Activated CD8-positive, alpha-beta memory T cell treated with anti-CD3 and anti-CD28 coated beads for 36 hours (primary cell): ENCODE measurements at regions not wholly inside any gene's neighbourhood (a gene's known extent, or its start where the extent isn't known, plus 50 kb on each side); places are given as distances from the start of the nearest gene placed in this dataset.

Source experiments
- CTCF ChIA-PET: fragments of 350-600 bp; sonication (Branson Sonifier 250); formaldehyde crosslinking; loops from one replicate; lab custom pipeline; 2021; ENCODE audit warnings: antibody characterized with exemption; lab: Charles Lee
- POLR2A ChIA-PET: fragments of 350-600 bp; sonication (Branson Sonifier 250); formaldehyde crosslinking; loops from one replicate; lab custom pipeline; 2021; ENCODE audit warnings: antibody characterized with exemption; lab: Charles Lee

DNA sequence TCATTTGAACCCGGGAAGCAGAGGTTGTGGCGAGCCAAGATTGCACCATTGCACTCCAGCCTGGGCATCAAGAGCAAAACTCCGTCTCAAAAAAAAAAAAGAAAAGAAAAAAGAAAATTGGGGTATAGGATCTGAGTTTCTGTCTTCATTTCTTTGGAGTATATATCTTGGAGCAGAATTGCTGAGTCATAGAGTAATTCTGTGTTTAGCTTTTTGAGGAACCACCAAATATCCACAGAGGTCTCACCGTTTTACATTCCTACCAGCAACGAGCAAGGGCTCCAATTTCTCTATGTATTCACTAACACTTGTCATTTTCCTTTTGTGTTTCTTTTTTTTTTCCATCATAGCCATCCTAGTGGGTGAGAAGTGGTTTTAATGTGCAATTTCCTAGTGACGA, 87.6 kb upstream of the TEX51 start:
- ChIA-PET POLR2A (no interaction called here), CTCF (no interaction called here)

DNA sequence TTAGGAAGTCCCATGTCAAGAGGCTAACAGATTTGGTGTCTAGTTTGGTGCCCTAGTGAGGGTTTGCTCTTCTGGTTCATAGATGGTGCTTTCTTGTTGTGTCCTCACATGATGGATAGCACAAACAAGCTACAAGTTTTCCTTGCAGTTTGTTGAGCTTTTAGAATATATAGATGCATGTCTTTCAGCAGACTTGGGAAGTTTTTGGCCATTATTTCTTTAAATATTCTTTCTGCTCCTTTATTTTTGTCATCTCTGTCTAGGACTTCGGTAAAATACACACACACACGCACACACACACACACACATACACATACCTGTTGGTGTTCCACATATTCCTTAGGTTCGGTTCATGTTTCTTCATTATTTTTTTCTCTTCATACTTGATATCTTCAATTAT, 81.5 kb upstream of the TEX51 start:
- ChIA-PET CTCF (no interaction called here), POLR2A (no interaction called here)

DNA sequence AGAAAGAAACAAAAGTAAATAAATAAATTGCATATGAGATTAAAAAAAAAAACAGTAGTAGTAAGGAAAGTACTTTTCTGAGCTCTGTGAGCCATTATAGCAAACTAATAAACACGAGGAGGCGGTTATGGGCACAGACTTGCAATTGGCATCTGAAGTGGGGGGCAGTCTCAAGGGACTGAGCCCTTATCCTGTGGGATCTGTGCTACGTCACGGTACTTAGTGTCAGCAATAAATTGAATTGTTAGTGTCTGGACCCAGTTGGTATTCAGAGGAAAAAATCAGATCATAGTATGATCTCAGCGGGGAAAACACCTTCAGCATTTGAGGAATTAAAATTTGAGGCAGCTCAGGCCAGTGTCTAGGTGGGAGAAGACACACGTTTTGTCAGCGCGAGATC, 76.6 kb upstream of the TEX51 start:
- ChIA-PET CTCF (no interaction called here), POLR2A (no interaction called here)

DNA sequence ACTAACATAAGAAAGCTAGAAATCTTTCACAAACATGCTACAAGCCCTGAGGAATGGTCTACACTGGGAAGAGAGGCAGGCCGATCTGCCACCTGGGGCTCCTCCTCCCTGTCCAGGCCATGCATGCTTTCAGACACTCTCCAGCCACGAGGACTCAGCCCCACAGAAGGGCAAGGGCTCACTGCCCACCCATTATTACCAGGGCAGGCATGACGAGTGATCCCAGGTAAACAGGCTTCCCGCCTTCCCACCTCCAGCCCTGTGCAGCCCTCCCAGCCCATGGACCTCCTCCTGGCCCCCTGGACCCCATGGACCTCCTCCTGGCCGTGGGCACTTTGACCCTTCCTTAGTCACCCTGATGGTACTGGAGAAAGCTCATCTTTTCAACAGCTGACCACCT, 75.8 kb upstream of the TEX51 start:
- CTCF ChIA-PET: no interaction called here
- POLR2A ChIA-PET: no interaction called here

DNA sequence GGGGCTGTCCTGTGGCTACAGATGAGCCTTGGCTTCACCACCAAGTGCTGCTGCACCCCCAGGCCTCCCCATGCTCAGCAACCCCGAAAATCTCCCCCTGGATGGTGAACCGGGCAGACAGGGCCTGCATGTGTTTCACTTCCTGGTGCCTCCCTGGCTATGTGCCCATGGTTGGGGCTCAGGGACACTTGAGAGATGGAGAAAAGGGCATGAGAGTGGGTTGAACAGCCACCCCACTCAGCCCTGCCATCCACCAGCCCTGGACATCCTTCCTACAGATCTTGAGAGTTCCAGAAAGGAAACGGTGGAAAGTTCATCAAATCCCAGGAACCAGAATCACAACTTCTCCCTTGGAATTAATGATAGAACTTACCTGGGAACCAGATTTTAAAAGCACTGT, 74.7 kb upstream of the TEX51 start:
- ChIA-PET POLR2A (no interaction called here), CTCF (no interaction called here)

DNA sequence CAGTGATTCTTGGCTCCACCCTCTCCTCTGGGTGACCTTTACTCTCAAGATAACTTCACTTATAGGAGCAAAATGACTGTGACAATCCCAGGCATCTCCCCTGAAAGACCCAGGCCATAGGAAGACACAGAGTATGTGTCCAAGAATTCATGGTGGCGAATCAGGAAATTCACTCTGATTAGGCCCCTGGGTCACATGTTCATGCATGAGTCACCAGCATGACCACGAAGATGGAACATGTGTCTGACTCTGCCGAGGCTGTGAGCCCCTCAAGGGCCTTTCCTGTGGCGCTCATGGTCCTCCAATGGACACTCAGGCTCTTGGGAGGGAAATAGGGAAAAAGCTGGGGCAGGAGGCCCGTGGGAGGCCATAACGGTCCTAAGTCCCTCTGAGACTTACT, 74.0 kb upstream of the TEX51 start:
- CTCF ChIA-PET: no interaction called here
- POLR2A ChIA-PET: no interaction called here

DNA sequence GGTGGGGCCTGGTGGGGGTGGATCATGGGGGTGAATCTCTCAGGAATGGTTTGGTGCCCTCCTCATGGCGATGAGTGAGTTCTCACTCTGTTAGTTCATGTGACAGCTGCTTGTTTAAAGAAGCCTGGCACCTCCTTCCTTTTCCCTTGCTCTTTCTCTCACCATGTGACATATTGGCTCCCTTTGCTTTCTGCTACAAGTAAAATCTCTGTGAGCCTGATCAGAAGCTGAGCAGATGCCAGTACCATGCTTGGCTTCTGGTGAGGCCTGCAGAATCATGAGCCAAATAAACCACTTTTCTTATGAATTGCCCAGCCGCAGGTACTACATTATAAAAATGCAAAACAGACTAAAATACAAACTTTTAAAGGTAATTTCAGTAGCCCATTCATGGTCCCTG, 73.4 kb upstream of the TEX51 start:
- CTCF ChIA-PET: no interaction called here

DNA sequence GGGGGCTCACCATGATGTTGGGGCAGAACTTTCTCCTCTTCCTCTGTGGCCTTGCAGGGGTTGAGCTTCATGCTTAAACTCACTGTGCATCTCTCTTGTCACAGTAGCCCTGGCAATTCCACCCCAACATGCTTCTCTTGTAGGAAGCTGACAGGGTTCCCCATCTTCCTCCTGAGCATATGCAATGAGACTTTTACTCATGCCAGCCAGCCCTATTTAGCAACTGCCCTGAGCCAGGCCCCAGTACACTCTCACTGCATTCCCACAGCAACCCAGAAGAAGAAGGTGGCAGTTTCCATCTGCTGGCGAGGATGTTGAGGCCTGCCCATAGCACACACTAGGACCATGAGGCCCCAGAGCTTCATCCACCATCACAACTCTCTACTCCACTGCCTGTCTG, 72.2 kb upstream of the TEX51 start:
- CTCF ChIA-PET: no interaction called here
- POLR2A ChIA-PET: no interaction called here

More for the DNA sequence above, 73.4 kb upstream of the TEX51 start:
- POLR2A ChIA-PET: no interaction called here

DNA sequence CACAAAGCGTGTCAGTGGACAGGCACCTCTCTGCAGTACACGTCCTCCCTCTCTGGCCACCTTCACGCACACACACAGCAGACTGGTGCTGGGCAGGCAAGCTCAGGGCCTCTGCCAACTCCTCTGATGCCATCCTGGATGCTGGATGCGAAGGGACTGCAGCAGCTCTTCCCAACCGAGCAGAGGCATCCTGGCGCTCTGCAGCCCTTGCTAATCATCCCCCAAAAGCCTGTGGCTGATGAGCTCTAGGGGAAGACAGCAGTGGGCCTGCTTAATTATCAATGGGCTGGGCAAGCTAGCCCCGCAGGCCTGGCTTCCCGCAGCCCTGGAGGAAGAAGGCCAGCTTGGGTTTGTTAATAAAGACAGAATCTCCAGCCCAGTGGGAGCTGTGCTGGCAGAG, 71.3 kb upstream of the TEX51 start:
- CTCF ChIA-PET: no interaction called here
- POLR2A ChIA-PET: no interaction called here

DNA sequence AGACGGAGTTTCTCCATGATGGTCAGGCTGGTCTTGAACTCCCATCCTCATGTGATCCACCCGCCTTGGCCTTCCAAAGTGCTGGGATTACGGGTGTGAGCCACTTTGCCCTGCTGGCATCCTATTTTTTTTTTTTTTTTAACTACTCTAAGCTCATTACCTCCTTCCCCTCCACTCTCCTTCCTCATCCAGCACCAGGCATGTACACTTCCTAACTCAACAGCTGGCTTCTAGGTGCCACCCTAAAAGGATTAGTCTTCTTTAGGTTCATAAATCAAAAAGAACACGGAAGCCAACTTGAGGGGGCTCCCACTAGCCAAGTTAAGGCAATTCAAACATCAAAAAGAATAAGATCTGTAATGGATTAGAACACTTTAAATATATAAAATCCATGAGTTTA, 70.6 kb upstream of the TEX51 start:
- CTCF ChIA-PET: no interaction called here
- POLR2A ChIA-PET: no interaction called here

DNA sequence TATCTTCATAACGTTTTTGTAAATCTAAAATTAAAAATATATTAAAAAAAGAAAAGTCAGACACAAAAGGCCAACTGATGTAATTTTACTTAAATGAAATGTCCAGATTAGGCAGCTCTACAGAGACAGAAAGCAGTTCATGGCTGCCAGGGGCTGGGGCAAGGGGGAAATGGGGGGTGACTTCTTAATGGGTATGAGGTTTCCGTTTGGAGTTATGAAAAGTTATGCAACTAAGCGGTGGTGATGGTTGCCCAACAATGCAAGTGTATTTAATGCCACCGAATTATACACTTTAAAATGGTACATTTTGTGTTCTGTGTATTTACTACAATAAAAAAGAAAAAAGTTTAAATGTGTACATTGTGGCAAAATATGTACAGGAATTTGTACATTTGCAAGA, 70.2 kb upstream of the TEX51 start:
- POLR2A ChIA-PET: no interaction called here
- CTCF ChIA-PET: no interaction called here

DNA sequence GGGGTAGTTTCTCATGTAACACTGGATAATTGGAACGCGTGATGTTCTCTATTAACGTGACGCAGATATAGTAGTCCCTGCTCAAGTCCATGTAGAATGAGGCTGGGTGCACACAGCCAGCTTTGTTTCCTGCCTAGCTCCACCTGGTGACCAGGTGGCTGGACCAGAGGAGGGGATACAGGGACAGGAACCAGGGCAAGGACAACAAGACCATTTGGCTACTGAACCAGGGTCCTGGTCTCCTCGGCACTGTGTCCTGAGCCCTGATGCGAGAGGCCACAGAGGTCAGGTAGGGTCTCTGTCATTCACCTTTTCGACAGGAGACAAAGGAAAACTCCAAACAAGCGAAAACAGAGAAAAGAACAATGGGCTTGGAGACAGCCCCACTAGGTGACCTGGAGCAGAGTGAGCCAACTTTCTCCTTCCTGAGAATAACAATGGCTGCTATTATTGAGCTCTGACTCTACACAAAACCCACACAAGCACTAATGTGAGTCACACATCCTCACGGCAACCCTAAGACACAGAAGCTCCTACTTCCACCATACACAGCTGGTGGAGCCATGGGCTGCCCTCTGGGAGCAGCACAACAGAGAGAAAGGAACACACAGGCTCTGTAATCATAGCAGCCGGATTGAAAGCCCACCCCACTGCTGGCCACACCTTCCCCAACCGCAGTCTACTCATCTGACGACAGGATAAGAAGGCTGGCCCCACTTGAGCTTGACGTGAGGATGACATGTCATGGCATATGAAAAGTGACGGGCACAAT, 67.3 kb upstream of the TEX51 start:
- ChIA-PET CTCF (no interaction called here), POLR2A (no interaction called here)

DNA sequence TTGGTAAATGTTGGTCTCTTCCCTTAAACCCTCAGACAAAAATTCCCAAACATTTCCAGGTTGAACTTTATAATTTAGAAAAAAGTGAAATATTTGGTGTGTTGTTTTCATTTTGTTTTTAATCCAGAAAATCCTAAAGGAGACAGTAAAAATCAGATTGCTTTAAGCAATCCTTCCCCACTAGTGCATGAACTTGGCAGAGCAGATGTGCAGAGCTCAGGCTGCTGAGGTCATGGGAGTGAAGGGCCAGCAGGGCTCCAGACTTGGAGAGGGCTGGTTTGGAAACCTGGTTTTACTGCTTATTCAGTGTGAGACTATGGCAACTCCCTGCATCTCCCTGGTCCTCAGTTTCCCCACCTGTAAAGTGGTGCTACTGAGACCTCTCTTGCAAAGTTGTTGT, 66.7 kb upstream of the TEX51 start:
- POLR2A ChIA-PET: no interaction called here
- CTCF ChIA-PET: no interaction called here

DNA sequence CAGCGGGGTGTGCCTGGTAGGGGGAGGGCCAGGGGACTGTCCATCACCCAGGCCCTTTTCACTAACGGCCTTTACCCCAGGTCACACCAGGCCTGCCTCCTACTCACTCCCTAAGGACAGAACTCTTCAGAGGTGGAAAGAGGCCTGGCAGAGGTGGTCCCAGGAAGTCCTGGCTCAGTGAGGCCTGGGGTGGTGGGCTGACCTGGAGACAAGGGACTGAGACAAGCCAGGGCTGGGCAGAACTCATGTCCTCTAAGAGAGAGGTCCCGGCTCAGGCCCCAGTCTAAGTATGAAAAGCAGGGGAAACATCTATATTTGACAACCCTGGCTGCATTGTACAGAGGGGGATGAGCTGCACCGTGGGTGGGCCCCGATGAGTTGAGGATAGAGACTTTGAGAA, 65.9 kb upstream of the TEX51 start:
- POLR2A ChIA-PET: no interaction called here
- CTCF ChIA-PET: no interaction called here

DNA sequence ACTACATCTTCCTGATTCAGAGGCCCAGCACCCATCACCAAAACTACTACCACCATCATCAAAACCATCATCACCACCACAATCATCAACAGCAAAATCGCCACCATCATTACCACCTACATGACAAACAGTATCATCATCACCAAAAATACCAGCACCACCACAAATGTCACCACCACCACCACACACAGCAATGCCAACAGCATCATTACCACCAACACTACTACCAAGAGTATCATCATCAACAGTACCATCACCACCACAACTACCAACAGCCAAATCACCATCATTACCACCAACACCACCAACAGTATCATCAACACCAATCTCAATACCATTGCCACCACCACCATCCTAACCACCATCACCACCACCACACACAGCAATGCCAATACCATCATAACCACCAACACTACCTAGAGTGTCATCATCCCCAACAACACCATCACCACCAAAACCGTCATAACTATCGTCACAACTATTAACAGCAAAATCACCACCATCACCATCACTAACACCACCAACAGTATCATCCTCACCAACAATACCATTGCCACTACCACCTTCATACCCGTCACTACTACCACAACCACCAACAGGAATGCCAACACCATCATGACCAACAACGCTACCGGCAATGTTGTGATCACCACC, 64.6 kb upstream of the TEX51 start:
- ChIA-PET CTCF (no interaction called here), POLR2A (no interaction called here)

DNA sequence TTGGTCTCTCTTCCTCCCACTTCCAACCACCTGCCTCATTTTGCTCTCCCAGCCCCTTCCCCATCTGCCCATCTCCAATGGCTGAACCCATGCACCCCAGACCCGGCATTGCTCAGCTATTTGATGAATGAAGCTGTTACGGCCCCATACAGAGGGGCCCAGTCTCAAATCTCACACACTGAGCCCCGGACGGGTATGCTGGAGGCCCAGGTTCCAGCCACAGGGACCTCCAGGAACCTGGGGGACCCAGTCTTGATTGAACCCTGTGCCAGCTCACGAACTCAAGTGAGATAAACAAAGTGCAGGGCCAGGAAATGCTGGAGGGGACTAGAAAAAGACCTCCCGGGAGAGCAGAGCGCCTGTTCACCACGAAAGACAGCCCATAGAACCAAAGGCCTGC, 63.4 kb upstream of the TEX51 start:
- ChIA-PET POLR2A (no interaction called here), CTCF (no interaction called here)

DNA sequence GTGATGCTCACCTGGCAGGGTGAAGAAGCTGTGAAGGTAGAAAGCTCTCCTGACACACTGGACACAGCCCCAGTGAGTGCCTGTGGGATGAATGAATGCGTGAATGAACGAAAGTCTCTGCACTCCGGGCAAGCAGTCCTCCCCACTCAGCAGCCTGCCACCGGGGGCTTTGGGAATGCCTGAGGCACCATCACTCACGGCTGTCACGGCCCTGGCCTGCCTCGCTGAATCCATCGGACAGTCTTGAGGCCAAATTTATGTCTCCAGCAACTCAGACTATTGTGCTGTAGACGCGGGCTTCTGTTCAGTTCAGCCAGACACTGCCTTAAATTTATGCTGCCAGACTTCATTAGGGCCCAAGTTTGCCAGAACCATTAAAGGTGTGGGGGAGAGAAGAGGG, 62.9 kb upstream of the TEX51 start:
- CTCF ChIA-PET: no interaction called here
- POLR2A ChIA-PET: no interaction called here

DNA sequence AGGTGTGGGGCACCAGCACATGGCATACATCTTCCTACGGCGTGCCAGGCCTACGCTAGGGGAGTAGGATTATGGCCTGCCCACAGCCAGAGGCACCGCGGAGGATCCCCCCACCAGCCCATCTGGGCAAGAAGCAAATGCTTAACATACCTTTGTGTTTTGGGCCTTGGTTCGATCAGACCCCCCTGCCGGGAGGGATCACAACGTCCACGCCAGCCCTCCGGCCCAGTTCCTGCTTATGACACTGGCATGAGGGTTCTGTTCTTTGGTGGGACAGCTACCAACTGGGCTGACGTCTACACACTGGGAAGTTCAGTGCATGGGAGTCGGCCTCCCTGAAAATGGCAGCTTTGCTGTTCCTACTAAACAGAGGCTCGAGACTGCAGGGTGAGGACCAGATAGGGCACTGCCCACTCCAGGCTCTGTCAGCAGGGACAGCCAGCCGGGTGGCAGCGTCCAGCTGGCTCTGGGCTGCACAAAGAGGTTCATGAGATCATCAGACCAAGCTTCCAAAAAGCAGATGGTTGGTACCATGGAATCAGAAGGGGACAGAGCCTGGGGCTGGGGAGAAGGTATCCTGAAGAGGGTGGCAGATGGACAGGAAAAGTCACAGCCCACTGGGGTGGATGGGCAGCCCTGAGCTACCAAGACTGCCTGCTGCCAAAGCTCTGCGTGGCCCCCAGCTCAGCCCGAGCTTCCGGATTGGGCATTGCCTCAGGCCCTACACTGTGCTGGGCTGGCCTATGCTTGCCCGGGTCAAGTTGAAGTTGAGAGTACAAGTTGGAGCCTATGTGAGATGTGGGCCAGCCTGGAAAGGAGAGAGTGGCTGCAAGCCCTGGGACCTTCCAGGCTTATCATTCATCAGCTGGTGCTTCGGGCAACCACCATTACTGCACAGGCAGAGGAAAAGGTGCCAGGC, 61.7 kb upstream of the TEX51 start:
- ChIA-PET CTCF (no interaction called here), POLR2A (no interaction called here)

DNA sequence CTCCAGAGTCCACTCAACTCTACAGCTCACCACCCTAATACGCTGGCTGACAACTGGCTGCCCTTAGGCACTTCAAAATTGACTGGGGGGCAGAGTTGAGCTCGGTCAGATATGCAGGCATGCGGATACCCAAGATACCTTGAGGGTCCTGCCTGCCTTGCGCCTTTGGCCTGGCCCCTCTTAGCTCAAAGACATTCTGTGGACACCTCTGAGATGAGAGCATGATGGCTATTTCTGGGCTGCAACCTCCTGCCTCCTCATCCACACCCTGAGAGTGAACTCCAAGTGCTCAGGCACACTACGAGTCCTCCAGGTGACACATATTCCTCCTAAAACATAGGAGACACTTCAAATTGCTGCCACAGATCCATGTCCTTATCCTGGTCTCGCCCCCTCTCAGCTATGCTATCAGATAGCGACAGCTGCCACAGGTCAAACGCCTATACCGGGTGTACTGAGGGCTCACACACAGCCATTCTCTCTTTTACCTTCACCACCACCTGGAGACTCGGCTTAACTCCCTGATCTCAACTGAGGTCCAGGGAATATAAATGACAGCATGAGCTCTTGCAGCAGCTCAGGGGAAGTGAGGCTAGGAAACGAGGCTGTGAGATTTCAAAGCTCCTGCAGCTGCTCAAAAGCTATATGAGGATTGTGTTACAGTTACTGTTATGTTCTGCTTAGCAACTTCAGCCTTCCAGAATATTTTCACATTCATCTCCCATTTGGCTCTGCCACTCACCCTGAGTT, 60.5 kb upstream of the TEX51 start:
- ChIA-PET POLR2A (no interaction called here), CTCF (no interaction called here)

DNA sequence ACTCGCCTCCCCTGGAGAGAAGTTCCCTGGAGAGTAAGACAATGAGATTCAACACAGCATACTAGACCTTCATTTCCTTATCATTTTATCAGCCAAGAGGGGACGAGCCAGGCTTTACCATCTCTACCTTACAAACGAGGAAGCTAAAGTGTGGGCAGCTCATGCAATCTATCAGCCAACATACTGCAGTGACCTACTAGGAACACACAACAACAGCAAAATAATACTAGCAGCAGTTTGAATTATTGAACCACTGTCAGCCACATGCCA, 60.0 kb upstream of the TEX51 start:
- CTCF ChIA-PET: no interaction called here

More for the DNA sequence above, 60.0 kb upstream of the TEX51 start:
- POLR2A ChIA-PET: no interaction called here
